Caco-2 (cell line): ENCODE measurements at regions not wholly inside any gene's neighbourhood (a gene's known extent, or its start where the extent isn't known, plus 50 kb on each side); places are given as distances from the start of the nearest gene placed in this dataset.
A peak's percentile ranks its signal among the peaks of the same experiment; 100 is the strongest.

Source experiments
- BruUV-seq: library from RNA; stranded (reverse); fragments of 400-500 nt; replicated peaks from 2 replicates; lab custom pipeline; 2021; lab: Mats Ljungman, UMichigan
- CTCF ChIA-PET: fragments of 300-600 bp; sonication (Branson Sonifier 250); formaldehyde crosslinking; loops from one replicate; lab custom pipeline; 2022; ENCODE audit warnings: antibody characterized with exemption; lab: Charles Lee
- POLR2A ChIA-PET: fragments of 300-600 bp; sonication (Branson Sonifier 250); formaldehyde crosslinking; loops from one replicate; lab custom pipeline; 2022; ENCODE audit warnings: antibody characterized with exemption; lab: Charles Lee
- DNase-seq, 2 experiments: peaks; one replicate each; pipeline versions ENCODE4 v3.0.0 to v3.0.0-alpha.2; 2020 to 2022
- H3K27me3 ChIP-seq: replicated peaks from 2 replicates; pipeline ENCODE4 v1.6.0; 2011; ENCODE audit warnings: low read length; ENCODE audit not compliant: control insufficient read depth, insufficient read depth
- H3K36me3 ChIP-seq: 2 replicates; pipeline ENCODE4 v1.5.1; 2011; ENCODE audit warnings: low read length; ENCODE audit not compliant: control insufficient read depth, insufficient read depth
- H3K4me1 ChIP-seq: fragments of 250-450 bp; sonication (Bioruptor Pico); 2 replicates; pipeline ENCODE4 v1.5.1; 2020; ENCODE audit warnings: mild to moderate bottlenecking
- H3K4me3 ChIP-seq: 2 replicates; pipeline ENCODE4 v1.5.1; 2011; ENCODE audit warnings: low read depth, mild to moderate bottlenecking, control low read depth, low read length
- H3K9me3 ChIP-seq: fragments of 250-450 bp; sonication (Bioruptor Pico); 2 replicates; pipeline ENCODE4 v1.5.1; 2020; ENCODE audit warnings: mild to moderate bottlenecking, moderate library complexity
- H3K27ac Mint-ChIP-seq: one replicate; pipeline ENCODE4 v1.8.0; 2022; ENCODE audit warnings: mixed read lengths; ENCODE audit not compliant: unreplicated experiment
- H3K27me3 Mint-ChIP-seq: one replicate; pipeline ENCODE4 v1.8.0; 2022; ENCODE audit warnings: mixed read lengths; ENCODE audit not compliant: insufficient read depth, unreplicated experiment
- H3K36me3 Mint-ChIP-seq: one replicate; pipeline ENCODE4 v1.8.0; 2022; ENCODE audit warnings: mild to moderate bottlenecking, mixed read lengths; ENCODE audit not compliant: insufficient read depth, unreplicated experiment
- H3K4me1 Mint-ChIP-seq: one replicate; pipeline ENCODE4 v1.8.0; 2022; ENCODE audit warnings: low read depth, mixed read lengths; ENCODE audit not compliant: unreplicated experiment
- H3K4me3 Mint-ChIP-seq: one replicate; pipeline ENCODE4 v1.8.0; 2022; ENCODE audit warnings: mild to moderate bottlenecking, moderate library complexity, mixed read lengths; ENCODE audit not compliant: unreplicated experiment
- H3K9me3 Mint-ChIP-seq: one replicate; pipeline ENCODE4 v1.8.0; 2022; ENCODE audit warnings: mixed read lengths; ENCODE audit not compliant: unreplicated experiment
- CTCF ChIP-seq, 2 experiments: fragments of 200-600 bp in 1 of 2; IDR thresholded peaks; 1 replicate in 1 of 2; 2 replicates in 1 of 2; pipeline versions ENCODE4 v1.5.1 to v1.8.0; 2011 to 2022; ENCODE audit warnings: antibody characterized with exemption in 1 of 2, control low read depth in 1 of 2, inconsistent platforms in 1 of 2, low read depth in 1 of 2, low read length in 1 of 2, mild to moderate bottlenecking in 1 of 2, moderate library complexity in 1 of 2; ENCODE audit not compliant: insufficient read depth in 1 of 2, severe bottlenecking in 1 of 2, unreplicated experiment in 1 of 2
- intact Hi-C: fragments of 100-400 bp; cut with micrococcal nuclease; formaldehyde crosslinking; loops from one replicate; pipeline ENCODE4 v1.10.0; 2022; ENCODE audit not compliant: unreplicated experiment

GRCh38 chr6:6738108-6738507 lies 149.6 kb downstream of the LY86 start:
- POLR2A ChIA-PET, result no interaction called here
- Mint-ChIP-seq H3K27ac (no peak overlapping the region), H3K4me1 (peaks cover 7% of the 10 kb centered on the region), H3K27me3 (no peaks in the 10 kb centered on the region), H3K9me3 (no peaks in the 10 kb centered on the region), H3K4me3 (peak overlapping the region; percentile 63), H3K36me3 (no peaks in the 10 kb centered on the region)
- Histone ChIP-seq H3K4me3 (no peak overlapping the region), H3K9me3 (no peaks in the 10 kb centered on the region), H3K27me3 (no peaks in the 10 kb centered on the region), H3K36me3 (no peaks in the 10 kb centered on the region), H3K4me1 (no peaks in the 10 kb centered on the region)
- BruUV-seq, result no TSS peak
- intact Hi-C loops, result no loop called here
- TF ChIP-seq CTCF (IDR thresholded peaks at IDR 0.05; ENCODE audit: insufficient read depth in 1 of 2, low read depth in 1 of 2, low read length in 1 of 2, severe bottlenecking in 1 of 2, unreplicated experiment in 1 of 2), result no peak
- CTCF ChIA-PET, result interaction anchor here (1.0 kb wide), 1 partner anchor 25 kb away, joined by 3 read pairs; no protein-coding TSS in a partner anchor
- no peak for DNase-seq

- BruUV-seq, result no TSS peak
- Histone ChIP-seq H3K27me3 (no peaks in the 10 kb centered on the region), H3K9me3 (no peaks in the 10 kb centered on the region), H3K4me1 (no peaks in the 10 kb centered on the region), H3K36me3 (no peaks in the 10 kb centered on the region), H3K4me3 (no peak overlapping the region)
- CTCF ChIA-PET, result interaction anchor here (1.0 kb wide), 1 partner anchor 26 kb away, joined by 3 read pairs; no protein-coding TSS in a partner anchor
- Mint-ChIP-seq H3K9me3 (no peaks in the 10 kb centered on the region), H3K36me3 (no peaks in the 10 kb centered on the region), H3K27ac (no peak overlapping the region), H3K4me3 (no peak overlapping the region), H3K27me3 (no peaks in the 10 kb centered on the region), H3K4me1 (peaks cover 7% of the 10 kb centered on the region)
- DNase-seq, result no peak
- no peak for TF ChIP-seq CTCF (IDR thresholded peaks at IDR 0.05; ENCODE audit: insufficient read depth in 1 of 2, low read depth in 1 of 2, low read length in 1 of 2, severe bottlenecking in 1 of 2, unreplicated experiment in 1 of 2)
- intact Hi-C loops, result no loop called here
- POLR2A ChIA-PET, result no interaction called here
Measured at GRCh38 chr6:6738922-6739716, 150.6 kb downstream of the LY86 start.

GRCh38 chr6:6740595-6740994 lies 152.1 kb downstream of the LY86 start:
- H3K4me1 ChIP-seq, result no peaks in the 10 kb centered on the region
- no peak for DNase-seq
- no peak overlapping the region for H3K4me3 ChIP-seq
- H3K4me1 Mint-ChIP-seq, result no peaks in the 10 kb centered on the region
- H3K9me3 ChIP-seq, result no peaks in the 10 kb centered on the region
- H3K27me3 ChIP-seq, result no peaks in the 10 kb centered on the region
- no peaks in the 10 kb centered on the region for H3K27me3 Mint-ChIP-seq
- no peak overlapping the region for H3K27ac Mint-ChIP-seq
- H3K36me3 ChIP-seq, result no peaks in the 10 kb centered on the region
- TF ChIP-seq CTCF (IDR thresholded peaks at IDR 0.05; ENCODE audit: insufficient read depth in 1 of 2, low read depth in 1 of 2, low read length in 1 of 2, severe bottlenecking in 1 of 2, unreplicated experiment in 1 of 2), result no peak
- intact Hi-C loops, result no loop called here
- no peaks in the 10 kb centered on the region for H3K36me3 Mint-ChIP-seq
- BruUV-seq, result no TSS peak
- no peak overlapping the region for H3K4me3 Mint-ChIP-seq
- ChIA-PET POLR2A (no interaction called here), CTCF (interaction anchor here (0.9 kb wide), 1 partner anchor 175 kb away, joined by 4 read pairs; no protein-coding TSS in a partner anchor)
- no peaks in the 10 kb centered on the region for H3K9me3 Mint-ChIP-seq
